GM12875 (cell line): ENCODE measurements at regions not wholly inside any gene's neighbourhood (a gene's known extent, or its start where the extent isn't known, plus 50 kb on each side); places are given as distances from the start of the nearest gene placed in this dataset.
"Not testable (repeated sequence)": the region's sequence is repeated elsewhere in the genome, so short reads cannot be mapped to it uniquely, and the experiment has no call there.

Source experiments
- H3K4me3 ChIP-seq: one replicate; pipeline ENCODE4 v1.5.1; 2011; ENCODE audit warnings: low read depth, low read length, control low read depth
- TF ChIP-seq, protein P1 (sequence below): IDR thresholded peaks from 2 replicates; pipeline ENCODE4 v1.5.1; 2011; ENCODE audit warnings: low read depth, mild to moderate bottlenecking, control low read depth, inconsistent platforms, low read length, moderate library complexity, borderline replicate concordance; ENCODE audit not compliant: insufficient read depth

DNA sequence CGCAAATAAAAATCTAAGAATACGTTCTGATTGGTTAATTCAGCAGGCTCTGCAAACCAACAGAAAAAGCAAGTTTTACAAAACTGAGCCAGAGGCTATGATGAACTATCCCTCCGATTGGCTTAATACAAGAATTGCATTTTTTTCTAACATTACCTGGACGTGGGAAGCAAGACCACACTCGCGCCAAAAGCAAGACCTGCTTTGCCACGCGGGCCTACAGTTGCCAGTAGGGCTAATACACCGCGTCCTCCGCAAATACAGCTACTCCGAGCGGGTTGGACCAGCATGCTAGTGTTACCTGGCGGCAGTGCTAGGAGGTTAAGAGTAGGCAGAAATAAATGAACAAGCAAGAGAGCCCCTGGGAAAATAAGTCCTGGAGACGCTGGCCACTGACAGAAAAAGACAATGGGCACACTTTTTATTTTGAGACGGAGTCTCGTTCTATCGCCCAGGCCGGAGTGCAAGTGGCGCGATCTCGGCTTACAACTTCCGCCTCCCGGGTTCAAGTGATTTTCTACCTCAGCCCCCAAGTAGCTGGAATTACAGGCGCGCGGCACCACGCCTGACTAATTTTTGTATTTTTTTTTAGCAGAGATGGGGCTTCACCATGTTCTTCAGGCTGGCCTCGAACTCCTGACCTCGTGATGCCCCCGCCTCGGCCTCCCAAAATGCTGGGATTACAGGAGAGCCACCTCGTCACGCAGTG lies 131.9 kb upstream of the BTN3A2 start:
- peak overlapping the region; percentile 60 for H3K4me3 ChIP-seq
- TF ChIP-seq, protein P1, sequence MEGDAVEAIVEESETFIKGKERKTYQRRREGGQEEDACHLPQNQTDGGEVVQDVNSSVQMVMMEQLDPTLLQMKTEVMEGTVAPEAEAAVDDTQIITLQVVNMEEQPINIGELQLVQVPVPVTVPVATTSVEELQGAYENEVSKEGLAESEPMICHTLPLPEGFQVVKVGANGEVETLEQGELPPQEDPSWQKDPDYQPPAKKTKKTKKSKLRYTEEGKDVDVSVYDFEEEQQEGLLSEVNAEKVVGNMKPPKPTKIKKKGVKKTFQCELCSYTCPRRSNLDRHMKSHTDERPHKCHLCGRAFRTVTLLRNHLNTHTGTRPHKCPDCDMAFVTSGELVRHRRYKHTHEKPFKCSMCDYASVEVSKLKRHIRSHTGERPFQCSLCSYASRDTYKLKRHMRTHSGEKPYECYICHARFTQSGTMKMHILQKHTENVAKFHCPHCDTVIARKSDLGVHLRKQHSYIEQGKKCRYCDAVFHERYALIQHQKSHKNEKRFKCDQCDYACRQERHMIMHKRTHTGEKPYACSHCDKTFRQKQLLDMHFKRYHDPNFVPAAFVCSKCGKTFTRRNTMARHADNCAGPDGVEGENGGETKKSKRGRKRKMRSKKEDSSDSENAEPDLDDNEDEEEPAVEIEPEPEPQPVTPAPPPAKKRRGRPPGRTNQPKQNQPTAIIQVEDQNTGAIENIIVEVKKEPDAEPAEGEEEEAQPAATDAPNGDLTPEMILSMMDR, result no peak

DNA sequence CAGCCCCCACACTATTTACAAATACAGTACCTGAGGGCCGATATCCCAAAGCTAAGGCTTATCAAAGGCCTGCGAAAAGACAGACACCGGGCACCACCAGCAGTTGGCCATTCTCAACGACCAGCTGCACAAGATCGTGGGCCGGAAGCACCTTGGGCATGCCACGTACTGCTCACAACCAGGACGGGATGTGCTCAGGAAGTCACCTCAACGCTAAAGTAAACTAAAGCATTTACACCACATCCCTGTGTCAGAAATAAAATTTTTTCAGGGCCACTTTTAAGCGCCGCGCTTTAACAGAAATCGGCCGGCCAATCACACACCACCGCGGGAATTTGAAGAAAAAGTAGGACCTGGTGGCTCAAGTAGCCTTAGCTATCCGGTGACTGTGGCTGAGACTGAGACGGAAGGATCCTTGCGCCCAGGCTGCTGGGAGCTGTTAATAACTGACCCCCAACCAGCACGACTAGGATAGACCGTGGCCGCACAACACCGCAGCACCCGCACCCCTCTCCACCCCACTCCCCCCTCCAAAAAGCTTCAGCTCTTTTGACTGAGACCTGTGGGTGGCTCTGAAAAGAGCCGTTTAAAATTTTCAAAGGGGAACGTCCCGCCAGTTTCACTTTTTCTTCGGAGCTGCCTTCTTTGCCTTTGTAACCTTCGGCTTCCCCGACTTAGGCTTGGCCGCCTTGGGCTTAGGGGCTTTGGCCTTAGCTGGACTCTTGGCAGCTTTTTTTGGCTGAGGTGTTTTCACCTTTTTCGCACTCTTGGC lies 131.2 kb upstream of the BTN3A2 start:
- TF ChIP-seq, protein P1, result no peak
- peak overlapping the region; percentile 60 for H3K4me3 ChIP-seq

DNA sequence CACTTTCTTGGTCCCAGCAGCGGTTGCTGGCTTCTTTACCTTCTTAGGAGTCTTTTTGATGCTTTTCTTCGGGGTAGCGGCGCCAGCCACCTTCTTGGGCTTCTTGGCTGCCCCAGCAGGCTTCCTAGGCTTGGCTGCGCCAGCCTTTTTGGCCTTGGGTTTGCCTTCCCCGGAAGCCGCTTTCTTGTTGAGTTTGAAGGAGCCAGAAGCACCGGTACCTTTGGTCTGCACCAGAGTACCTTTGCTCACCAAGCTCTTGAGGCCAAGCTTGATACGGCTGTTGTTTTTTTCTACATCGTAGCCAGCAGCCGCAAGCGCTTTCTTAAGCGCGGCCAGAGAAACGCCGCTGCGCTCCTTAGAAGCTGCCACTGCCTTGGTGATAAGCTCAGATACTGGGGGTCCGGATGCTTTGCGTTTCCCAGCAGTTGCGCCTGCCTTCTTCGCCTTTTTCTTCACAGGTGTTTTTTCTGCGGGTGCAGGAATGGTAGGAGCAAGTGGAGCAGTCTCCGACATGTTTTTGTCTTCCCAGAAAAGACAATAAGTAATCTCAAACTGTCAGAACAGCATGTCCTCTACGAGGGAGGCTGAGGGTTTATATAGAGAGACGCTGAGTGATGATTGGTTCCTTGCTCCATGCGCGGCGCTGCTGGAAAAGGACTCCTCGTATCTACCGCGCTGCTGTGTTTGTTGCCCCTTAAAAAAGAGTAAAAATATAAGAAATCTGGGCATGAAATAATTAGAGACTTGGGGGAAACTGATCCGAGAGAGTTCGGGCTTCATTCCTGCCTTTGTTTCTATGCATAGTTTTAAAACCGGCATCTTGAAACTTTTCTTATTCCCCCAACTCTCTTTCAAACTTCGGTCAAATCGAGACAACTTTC lies 130.3 kb upstream of the BTN3A2 start:
- TF ChIP-seq, protein P1, result no peak
- peak overlapping the region; percentile 60 for H3K4me3 ChIP-seq

DNA sequence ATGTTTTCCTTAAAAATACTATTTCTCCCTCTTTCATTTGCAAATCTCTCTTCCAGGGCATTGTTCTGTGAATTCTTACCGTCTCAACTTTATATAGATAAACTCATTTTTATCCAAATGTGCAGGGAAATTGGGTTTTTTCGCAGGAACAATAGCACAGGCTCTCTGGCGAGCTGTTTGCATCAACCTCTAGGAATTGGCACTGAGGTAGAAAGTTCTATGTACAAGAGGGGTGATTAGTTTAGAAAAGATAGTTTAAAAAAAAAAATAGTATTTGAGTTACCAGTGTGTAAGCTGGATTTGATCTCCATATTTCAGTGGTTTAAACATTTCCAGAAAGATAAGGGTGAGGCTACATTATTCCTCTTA lies 129.7 kb upstream of the BTN3A2 start:
- TF ChIP-seq, protein P1, result no peak
- H3K4me3 ChIP-seq, result no peak overlapping the region

DNA sequence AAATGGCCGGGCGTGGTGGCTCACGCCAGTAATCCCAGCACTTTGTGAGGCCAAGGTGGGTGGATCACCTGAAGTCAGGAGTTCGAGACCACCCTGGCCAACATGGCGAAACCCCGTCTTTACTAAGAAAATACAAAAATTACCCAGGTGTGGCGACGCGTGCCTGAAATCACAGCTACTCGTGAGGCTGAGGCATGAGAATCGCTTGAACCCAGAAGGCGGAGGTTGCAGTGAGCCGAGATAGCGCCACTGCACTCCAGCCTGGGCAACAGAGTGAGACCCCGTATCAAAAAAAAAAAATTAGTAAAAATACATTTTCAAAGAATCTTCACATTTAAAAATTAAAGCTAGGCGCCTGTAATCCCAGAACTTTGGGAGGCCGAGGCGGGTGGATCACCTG lies 125.6 kb upstream of the BTN3A2 start:
- H3K4me3 ChIP-seq, result not testable (repeated sequence)

DNA sequence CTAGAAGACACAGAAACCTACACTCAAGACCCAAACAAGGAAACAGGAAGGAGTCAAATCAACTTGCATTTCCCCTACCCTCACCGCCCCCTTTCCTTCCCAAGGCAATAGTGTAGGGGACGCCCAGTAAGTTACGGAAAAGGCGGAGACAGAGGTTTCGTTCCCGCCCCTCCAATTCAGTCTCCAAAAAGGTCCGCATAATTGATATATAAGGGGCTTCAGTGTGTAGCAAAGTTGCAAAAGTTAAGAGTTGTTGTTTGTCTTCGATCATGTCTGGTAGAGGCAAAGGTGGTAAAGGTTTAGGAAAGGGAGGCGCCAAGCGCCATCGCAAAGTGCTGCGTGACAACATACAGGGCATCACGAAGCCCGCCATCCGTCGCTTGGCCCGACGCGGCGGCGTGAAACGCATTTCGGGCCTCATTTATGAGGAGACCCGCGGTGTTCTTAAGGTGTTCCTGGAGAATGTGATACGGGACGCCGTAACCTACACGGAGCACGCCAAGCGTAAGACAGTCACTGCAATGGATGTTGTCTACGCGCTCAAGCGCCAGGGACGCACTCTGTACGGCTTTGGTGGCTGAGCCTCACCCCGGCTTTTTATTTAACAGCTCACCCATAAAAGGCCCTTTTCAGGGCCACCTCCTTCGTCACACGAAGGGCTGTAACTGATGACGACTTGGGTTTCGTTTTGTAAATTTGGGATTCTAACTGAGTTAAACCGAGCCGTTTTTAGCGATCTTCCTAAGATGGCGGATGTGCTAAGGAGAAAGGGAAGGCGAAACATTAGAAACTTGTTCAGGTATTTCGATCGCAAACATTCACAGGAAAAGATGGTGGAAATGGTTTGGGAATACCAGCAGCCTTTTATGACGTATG lies 124.6 kb upstream of the BTN3A2 start:
- TF ChIP-seq, protein P1, result no peak
- peak overlapping the region; percentile 60 for H3K4me3 ChIP-seq
